ENCODE measurements at regions not wholly inside any gene's neighbourhood (a gene's known extent, or its start where the extent isn't known, plus 50 kb on each side); places are given as distances from the start of the nearest gene placed in this dataset.

GRCh38 chr6:22882581-22882980 lies 313.2 kb downstream of the HDGFL1 start:
- Histone ChIP-seq H3K27ac (no peak overlapping the region), H3K4me1 (peaks cover 6% of the 10 kb centered on the region), H3K9me3 (no peaks in the 10 kb centered on the region), H3K36me3 (no peaks in the 10 kb centered on the region), H3K27me3 (no peaks in the 10 kb centered on the region), H3K4me3 (no peak overlapping the region)
- no peak for DNase-seq
- no peak for TF ChIP-seq CTCF (IDR thresholded peaks at IDR 0.05)
- intact Hi-C loops (cut with DNase I), result no loop called here
- ATAC-seq, result no peak

DNA sequence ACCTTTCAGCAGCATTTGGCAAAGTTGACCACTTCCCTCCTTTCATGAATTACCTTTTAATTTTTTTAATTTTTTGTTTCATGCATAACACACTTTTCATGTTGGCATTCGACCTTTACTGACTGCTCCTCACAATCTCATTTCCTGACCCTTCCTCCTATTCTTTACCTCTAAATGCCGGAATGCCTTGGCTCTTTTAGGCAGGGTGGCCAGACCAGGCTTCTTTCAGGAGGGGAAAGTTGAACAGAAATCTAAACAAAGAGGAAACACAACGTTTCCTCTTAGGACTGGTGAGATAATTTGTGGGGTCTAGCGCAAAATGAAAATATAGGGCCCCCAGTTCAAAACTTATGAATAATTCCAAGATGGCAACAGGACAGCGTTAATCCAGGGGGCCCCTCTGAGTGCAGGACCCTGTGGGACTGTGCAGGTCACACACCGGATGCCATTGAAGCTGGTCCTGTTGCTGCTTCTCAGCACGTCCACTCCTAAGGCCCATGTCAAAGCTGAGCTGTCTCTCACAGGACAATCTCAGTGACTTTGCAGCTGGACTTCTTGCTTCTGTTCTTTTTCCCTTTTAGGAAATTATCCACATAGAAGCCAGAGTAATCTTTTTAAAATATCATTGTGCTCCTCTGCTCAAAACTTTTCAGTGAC lies 313.8 kb downstream of the HDGFL1 start:
- Histone ChIP-seq H3K27me3 (no peaks in the 10 kb centered on the region), H3K36me3 (no peaks in the 10 kb centered on the region), H3K27ac (no peak overlapping the region), H3K4me1 (peaks cover 6% of the 10 kb centered on the region), H3K9me3 (no peaks in the 10 kb centered on the region), H3K4me3 (no peak overlapping the region)
- peak; percentile 28 for ATAC-seq
- intact Hi-C loops (cut with DNase I), result no loop called here
- no peak for TF ChIP-seq CTCF (IDR thresholded peaks at IDR 0.05)
- DNase-seq, result no peak

- no peak overlapping the region for H3K27ac ChIP-seq
- no peaks in the 10 kb centered on the region for H3K27me3 ChIP-seq
- H3K4me3 ChIP-seq, result no peak overlapping the region
- ATAC-seq, result no peak
- H3K4me1 ChIP-seq, result peaks cover 6% of the 10 kb centered on the region
- no peaks in the 10 kb centered on the region for H3K36me3 ChIP-seq
- TF ChIP-seq CTCF (IDR thresholded peaks at IDR 0.05), result no peak
- H3K9me3 ChIP-seq, result no peaks in the 10 kb centered on the region
- intact Hi-C loops (cut with DNase I), result no loop called here
- DNase-seq, result no peak
Measured at GRCh38 chr6:22884456-22884855, 315.1 kb downstream of the HDGFL1 start.

DNA sequence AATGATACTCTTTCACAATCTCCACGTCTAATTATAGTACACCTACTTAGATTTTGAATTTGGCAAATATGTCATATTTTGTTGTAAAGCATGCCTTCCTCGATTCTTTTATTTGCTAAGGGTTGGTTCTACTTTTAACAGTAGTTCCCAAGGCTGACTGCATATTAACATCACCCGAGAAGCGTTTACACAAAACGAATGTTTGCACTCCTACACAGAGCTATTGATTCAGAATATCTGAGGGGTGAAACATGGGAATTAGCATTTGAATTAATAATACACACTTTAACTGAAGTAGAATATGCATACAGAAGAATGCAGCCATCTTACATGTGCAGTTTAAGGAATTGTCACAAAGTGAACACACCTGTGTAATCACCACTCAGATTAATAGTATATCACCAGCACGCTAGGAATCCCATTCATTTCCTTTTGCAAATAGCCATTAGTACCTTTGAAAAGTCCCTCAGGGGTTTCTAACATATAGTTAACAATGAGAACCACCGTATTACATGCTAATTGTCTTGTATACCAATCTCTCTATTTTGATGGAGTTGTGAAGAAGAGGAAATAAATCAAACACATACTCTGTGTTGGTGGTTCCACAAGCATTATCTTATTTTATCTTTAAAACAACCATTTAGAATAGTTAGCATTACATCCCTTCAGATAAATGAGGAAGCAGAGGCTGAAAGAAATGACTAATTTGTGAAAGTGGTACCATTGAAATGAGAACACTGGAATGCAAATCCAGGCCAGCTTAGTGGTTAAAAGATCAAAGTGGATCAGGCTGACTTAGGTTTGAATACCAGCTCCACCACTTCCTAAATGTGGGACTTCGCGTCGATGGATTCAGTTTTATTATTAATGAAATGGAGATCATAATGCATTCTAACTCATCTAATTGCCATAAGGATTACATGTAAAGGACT lies 317.6 kb downstream of the HDGFL1 start:
- Histone ChIP-seq H3K27me3 (no peaks in the 10 kb centered on the region), H3K4me3 (no peak overlapping the region), H3K27ac (no peak overlapping the region), H3K4me1 (no peaks in the 10 kb centered on the region), H3K36me3 (no peaks in the 10 kb centered on the region), H3K9me3 (no peaks in the 10 kb centered on the region)
- no peak for DNase-seq
- no peak for TF ChIP-seq CTCF (IDR thresholded peaks at IDR 0.05)
- no peak for ATAC-seq
- intact Hi-C loops (cut with DNase I), result no loop called here

GRCh38 chr6:22888163-22888752 lies 318.9 kb downstream of the HDGFL1 start:
- Histone ChIP-seq H3K4me3 (no peak overlapping the region), H3K27me3 (no peaks in the 10 kb centered on the region), H3K27ac (no peak overlapping the region), H3K4me1 (no peaks in the 10 kb centered on the region), H3K36me3 (no peaks in the 10 kb centered on the region), H3K9me3 (no peaks in the 10 kb centered on the region)
- intact Hi-C loops (cut with DNase I), result no loop called here
- TF ChIP-seq CTCF (IDR thresholded peaks at IDR 0.05), result no peak
- ATAC-seq (peak; percentile 89), DNase-seq (no peak)
